GM10266 (cell line): ENCODE measurements at regions not wholly inside any gene's neighbourhood (a gene's known extent, or its start where the extent isn't known, plus 50 kb on each side); places are given as distances from the start of the nearest gene placed in this dataset.
"Not testable (repeated sequence)": the region's sequence is repeated elsewhere in the genome, so short reads cannot be mapped to it uniquely, and the experiment has no call there.

Source experiments
- DNase-seq: peaks from one replicate; pipeline ENCODE4 v3.0.0; 2012; ENCODE audit errors: extremely low spot score
- CTCF ChIP-seq: IDR thresholded peaks from 2 replicates; pipeline ENCODE4 v1.5.1; 2012; ENCODE audit warnings: mild to moderate bottlenecking, low read depth; ENCODE audit not compliant: control insufficient read depth, insufficient read depth; ENCODE audit errors: missing control alignments

DNA sequence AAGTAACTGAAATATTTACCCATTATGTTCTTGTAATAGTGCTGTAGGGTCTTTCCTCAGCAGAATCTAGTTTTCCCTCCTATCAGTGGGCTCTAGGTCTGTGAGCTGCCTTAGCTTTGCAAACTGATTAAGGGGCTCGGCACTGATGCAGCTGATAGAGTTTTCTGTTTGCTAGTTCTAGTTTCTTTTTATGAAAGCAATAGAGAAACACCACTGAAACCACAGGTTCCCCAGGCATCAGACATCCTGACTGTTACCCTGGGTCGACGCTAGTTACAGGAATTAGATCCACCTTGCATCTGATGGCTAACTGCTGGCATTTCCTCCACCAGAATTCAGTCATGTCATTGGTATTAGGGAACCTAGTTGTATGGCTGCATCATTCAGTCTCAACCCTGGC lies 225.0 kb upstream of the VCX start:
- DNase-seq = no peak
- no peak for TF ChIP-seq CTCF

DNA sequence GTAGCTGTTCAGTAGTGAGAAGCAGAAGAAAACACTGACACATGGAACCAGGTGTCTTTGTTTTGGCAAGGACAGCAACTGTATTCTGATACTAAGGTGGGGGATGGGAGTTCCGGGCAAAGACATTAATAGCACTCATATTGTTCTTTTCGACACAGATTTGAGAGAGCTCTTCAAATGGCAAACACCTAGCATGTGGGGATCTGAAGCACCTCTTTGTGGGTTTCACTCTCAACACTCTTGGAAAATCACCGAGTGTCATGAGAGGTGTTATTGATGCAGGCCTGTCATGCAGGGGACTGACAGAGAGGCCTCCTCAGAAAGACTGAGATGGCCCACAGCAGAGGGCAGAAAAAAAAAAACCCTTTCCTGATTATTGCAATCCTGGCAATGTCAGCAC lies 228.4 kb upstream of the VCX start:
- TF ChIP-seq CTCF = no peak
- DNase-seq = no peak

GRCh38 chrX:7608625-7609024 lies 234.3 kb upstream of the VCX start:
- not testable (repeated sequence) for DNase-seq

DNA sequence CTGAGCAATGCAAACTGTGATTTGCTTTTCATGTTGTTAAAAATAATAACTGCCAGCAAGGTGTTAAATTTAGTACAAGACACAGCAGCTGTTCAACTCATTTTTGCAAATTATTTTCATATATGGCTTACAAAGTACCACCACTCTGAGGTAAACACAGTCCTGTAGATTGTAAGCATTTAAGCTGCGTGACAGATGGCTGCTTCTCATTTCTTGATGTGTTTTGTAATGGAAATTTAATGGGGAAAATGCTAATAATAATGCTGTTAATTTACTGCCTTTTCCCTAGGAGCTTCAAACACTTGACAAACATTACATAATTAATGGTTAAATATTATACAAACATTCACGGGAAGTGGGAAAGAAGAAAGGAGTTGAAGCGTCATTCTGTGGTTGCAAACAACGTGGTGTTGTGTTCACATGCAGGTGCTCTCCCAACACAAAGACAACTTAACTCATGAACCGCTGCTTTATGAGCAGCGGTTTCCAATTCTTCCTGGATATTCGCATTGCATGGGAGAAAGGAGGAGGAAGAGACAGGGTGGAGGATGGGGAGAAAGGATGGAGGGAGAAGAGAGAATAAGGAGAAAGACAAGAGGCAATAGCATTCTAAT lies 236.8 kb upstream of the VCX start:
- no peak for DNase-seq
- TF ChIP-seq CTCF = no peak

DNA sequence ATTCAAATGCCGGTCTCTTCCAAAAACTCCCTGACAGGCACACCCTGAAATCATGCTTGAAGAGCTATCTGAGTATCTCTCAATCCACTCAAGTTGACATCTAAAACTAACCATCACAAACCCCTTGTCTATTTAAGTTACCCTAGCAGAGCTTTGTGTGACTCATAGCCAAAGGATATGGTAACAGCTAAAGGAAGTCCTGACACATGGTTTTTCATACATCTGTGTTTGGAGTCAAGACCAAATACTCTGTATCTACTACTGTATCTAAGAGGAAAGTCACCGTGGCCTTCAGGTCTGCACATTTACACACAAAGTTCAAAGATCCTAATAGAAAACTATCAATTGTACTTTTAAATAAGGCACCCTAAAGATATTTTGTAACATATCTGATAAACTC lies 239.6 kb upstream of the VCX start:
- no peak for DNase-seq
- no peak for TF ChIP-seq CTCF

DNA sequence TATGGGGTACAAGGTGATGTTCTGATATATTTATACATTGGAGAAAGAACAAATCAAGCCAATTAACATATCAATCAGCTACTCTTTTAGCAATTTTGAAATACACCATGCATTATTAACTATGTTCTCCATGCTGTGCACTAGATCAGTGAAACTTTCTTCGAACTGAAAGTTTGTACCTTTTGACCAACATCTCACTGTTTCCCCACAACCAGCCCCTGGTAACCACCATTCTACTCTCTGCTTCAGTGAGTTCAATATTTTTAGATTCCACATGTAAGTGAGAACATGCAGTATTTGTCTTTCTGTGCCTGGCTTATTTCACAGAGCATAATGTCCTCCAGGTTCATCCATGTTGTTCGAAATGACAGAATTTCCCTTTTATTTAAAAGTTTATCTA lies 246.1 kb upstream of the VCX start:
- DNase-seq = no peak
- no peak for TF ChIP-seq CTCF

DNA sequence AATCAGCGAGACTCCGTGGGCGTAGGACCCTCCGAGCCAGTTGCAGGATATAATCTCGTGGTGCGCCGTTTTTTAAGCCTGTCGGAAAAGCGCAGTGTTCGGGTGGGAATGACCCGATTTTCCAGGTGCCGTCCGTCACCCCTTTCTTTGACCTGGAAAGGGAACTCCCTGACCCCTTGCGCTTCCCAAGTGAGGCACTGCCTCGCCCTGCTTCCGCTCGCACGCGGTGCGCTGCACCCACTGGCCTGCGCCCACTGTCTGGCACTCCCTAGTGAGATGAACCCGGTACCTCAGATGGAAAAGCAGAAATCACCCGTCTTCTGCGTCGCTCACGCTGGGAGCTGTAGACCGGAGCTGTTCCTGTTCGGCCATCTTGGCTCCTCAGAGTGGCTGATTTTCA lies 249.6 kb upstream of the VCX start:
- not testable (repeated sequence) for DNase-seq

GRCh38 chrX:7586126-7586525 lies 256.8 kb upstream of the VCX start:
- peak; percentile 30 for TF ChIP-seq CTCF
- DNase-seq = peak; percentile 15
